ENCODE measurements at regions not wholly inside any gene's neighbourhood (a gene's known extent, or its start where the extent isn't known, plus 50 kb on each side); places are given as distances from the start of the nearest gene placed in this dataset.

- TF ChIP-seq CTCF (IDR thresholded peaks at IDR 0.05 in 4 of 5, conservative IDR thresholded peaks at IDR 0.05 in 1 of 5) (no peak), POLR2A (IDR thresholded peaks at IDR 0.05) (no peak)
Observed at GRCh38 chr6:9537381-9537780, 877.5 kb downstream of the TFAP2A start.

Data from gastrocnemius medialis (tissue), 4 donors.